Gastroesophageal sphincter (tissue), 4 donors: ENCODE measurements at regions not wholly inside any gene's neighbourhood (a gene's known extent, or its start where the extent isn't known, plus 50 kb on each side); places are given as distances from the start of the nearest gene placed in this dataset.

Experiments
- ATAC-seq: fragments of 150-250 bp; one replicate; pipeline ENCODE4 v1.9.1; 2016; ENCODE audit warnings: mild to moderate bottlenecking, moderate library complexity
- H3K27ac ChIP-seq, 4 donors: fragments of 200-600 bp; sonication (generic) in 3 of 4; 1 replicate in 3 of 4; 2 replicates in 1 of 4; pipeline ENCODE4 v1.5.1; 2016 to 2019
- H3K27me3 ChIP-seq: fragments of 200-600 bp; sonication (generic); one replicate; pipeline ENCODE4 v1.5.1; 2019
- H3K36me3 ChIP-seq, 2 donors: fragments of 200-600 bp; sonication (generic); one replicate each; pipeline ENCODE4 v1.5.1; 2019; ENCODE audit warnings: control low read depth in 1 of 2
- H3K4me1 ChIP-seq, 3 donors: fragments of 200-600 bp; sonication (generic); 1 replicate in 2 of 3; 2 replicates in 1 of 3; pipeline ENCODE4 v1.5.1; 2016 to 2019; ENCODE audit warnings: control low read depth in 2 of 3
- H3K4me3 ChIP-seq, 2 donors: fragments of 200-600 bp; sonication (generic); one replicate each; pipeline ENCODE4 v1.5.1; 2019; ENCODE audit warnings: mild to moderate bottlenecking in 1 of 2, moderate library complexity in 1 of 2
- H3K9me3 ChIP-seq, 3 donors: fragments of 200-600 bp; sonication (generic); one replicate each; pipeline ENCODE4 v1.5.1; 2017 to 2019; ENCODE audit warnings: control low read depth in 2 of 3
- CTCF ChIP-seq, 4 experiments: fragments of 200-600 bp in 2 of 4; fragments of 450-650 bp in 2 of 4; sonication (generic) in 1 of 4; IDR thresholded peaks; one replicate each; pipeline ENCODE4 v1.5.1; 2017 to 2019; ENCODE audit warnings: antibody characterized with exemption in 4 of 4, mild to moderate bottlenecking in 2 of 4, moderate library complexity in 2 of 4
- EP300 ChIP-seq: sonication (generic); formaldehyde crosslinking; IDR thresholded peaks from one replicate; pipeline ENCODE4 v1.6.1; 2017; ENCODE audit warnings: antibody characterized with exemption, mild to moderate bottlenecking
- POLR2A ChIP-seq, 2 donors: fragments of 450-650 bp; IDR thresholded peaks; one replicate each; pipeline ENCODE4 v1.6.1; 2017; ENCODE audit warnings: antibody characterized with exemption in 2 of 2, mild to moderate bottlenecking in 2 of 2, moderate library complexity in 1 of 2
- POLR2AphosphoS5 ChIP-seq: sonication (generic); formaldehyde crosslinking; IDR thresholded peaks from one replicate; pipeline ENCODE4 v1.6.1; 2017; ENCODE audit warnings: antibody characterized with exemption
- WGBS, 2 donors: methylation state at CpG; one replicate each; pipeline ENCODE4 v1.1.5; 2018; ENCODE audit warnings: low coverage in 1 of 2; 5-methylcytosine and 5-hydroxymethylcytosine counted together

GRCh38 chr10:60649485-60650377, 128.5 kb upstream of the CDK1 start:
- WGBS, 2 donors: 49 to 60% methylated on average over 4 of the region's 4 CpGs
- H3K27ac ChIP-seq: no peak overlapping the region
- no peak for TF ChIP-seq POLR2AphosphoS5
- no peak for TF ChIP-seq POLR2A (IDR thresholded peaks at IDR 0.05)
- no peak for TF ChIP-seq EP300
- TF ChIP-seq CTCF (IDR thresholded peaks at IDR 0.05): no peak
- no peaks in the 10 kb centered on the region for H3K27me3 ChIP-seq
- H3K36me3 ChIP-seq: no peaks in the 10 kb centered on the region
- no peak for ATAC-seq
- no peak overlapping the region for H3K4me3 ChIP-seq
- H3K4me1 ChIP-seq: no peaks in the 10 kb centered on the region
- H3K9me3 ChIP-seq: no peaks in the 10 kb centered on the region

GRCh38 chr10:60648761-60649160, 129.5 kb upstream of the CDK1 start:
- 77 to 95% methylated on average over 2 of the region's 2 CpGs for WGBS, 2 donors
- Histone ChIP-seq H3K27me3 (no peaks in the 10 kb centered on the region), H3K4me3 (no peak overlapping the region), H3K27ac (no peak overlapping the region), H3K36me3 (no peaks in the 10 kb centered on the region), H3K9me3 (no peaks in the 10 kb centered on the region), H3K4me1 (no peaks in the 10 kb centered on the region)
- TF ChIP-seq POLR2AphosphoS5: no peak
- no peak for TF ChIP-seq CTCF (IDR thresholded peaks at IDR 0.05)
- no peak for TF ChIP-seq EP300
- no peak for TF ChIP-seq POLR2A (IDR thresholded peaks at IDR 0.05)
- no peak for ATAC-seq

GRCh38 chr10:60646966-60647796, 131.1 kb upstream of the CDK1 start:
- Histone ChIP-seq H3K36me3 (no peaks in the 10 kb centered on the region), H3K27ac (no peak overlapping the region), H3K4me3 (no peak overlapping the region), H3K27me3 (no peaks in the 10 kb centered on the region), H3K4me1 (no peaks in the 10 kb centered on the region), H3K9me3 (no peaks in the 10 kb centered on the region)
- ATAC-seq: no peak
- no peak for TF ChIP-seq EP300
- peak; percentile 59 to 76 (median 70) for TF ChIP-seq CTCF (IDR thresholded peaks at IDR 0.05)
- 22 to 25% methylated on average over 6 of the region's 6 CpGs for WGBS, 2 donors

- WGBS, 2 donors: 80 to 87% methylated on average over 2 of the region's 2 CpGs
- Histone ChIP-seq H3K27ac (no peak overlapping the region), H3K4me1 (no peaks in the 10 kb centered on the region), H3K4me3 (no peak overlapping the region), H3K36me3 (no peaks in the 10 kb centered on the region), H3K27me3 (no peaks in the 10 kb centered on the region), H3K9me3 (no peaks in the 10 kb centered on the region)
- TF ChIP-seq POLR2A (IDR thresholded peaks at IDR 0.05) (no peak), POLR2AphosphoS5 (no peak), CTCF (IDR thresholded peaks at IDR 0.05) (no peak), EP300 (no peak)
- ATAC-seq: no peak
These were observed 132.3 kb upstream of the CDK1 start for GRCh38 chr10:60645980-60646379.
